NCI-H1417 treated with DMSO at 0.1 percent for 48 hours (cell line): ENCODE measurements at regions not wholly inside any gene's neighbourhood (a gene's known extent, or its start where the extent isn't known, plus 50 kb on each side); places are given as distances from the start of the nearest gene placed in this dataset.
"Not testable (repeated sequence)": the region's sequence is repeated elsewhere in the genome, so short reads cannot be mapped to it uniquely, and the experiment has no call there.

Experiments
- DNase-seq: peaks from one replicate; lab custom pipeline; 2025; lab: John Stamatoyannopoulos, UW

GRCh38 chr9:124084087-124084486, 72.5 kb downstream of the LHX2 start:
- DNase-seq = no peak

DNA sequence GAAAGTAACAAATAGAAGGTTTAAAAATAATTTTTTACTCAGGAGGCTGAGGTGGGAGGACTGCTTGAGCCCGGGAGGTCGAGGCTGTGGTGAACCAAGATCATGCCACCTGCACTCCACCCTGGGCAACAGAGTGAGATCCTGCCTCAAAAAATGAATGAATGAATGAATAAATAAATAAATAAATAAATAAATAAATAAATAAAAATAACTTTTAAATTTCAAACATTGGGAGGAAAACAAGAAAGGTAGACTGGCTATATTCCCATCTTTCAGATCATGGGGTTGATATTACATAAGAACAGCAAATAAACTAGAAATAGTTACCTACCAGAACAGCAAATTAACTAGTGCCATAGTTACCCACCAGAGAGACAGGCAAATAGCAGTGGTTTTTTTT, 75.7 kb downstream of the LHX2 start:
- no peak for DNase-seq

GRCh38 chr9:124088476-124088837, 76.9 kb downstream of the LHX2 start:
- no peak for DNase-seq

- peak; percentile 20 for DNase-seq
Observed at GRCh38 chr9:124089631-124090488, 78.3 kb downstream of the LHX2 start.

- no peak for DNase-seq
Observed at GRCh38 chr9:124098141-124098905, 86.8 kb downstream of the LHX2 start.

DNA sequence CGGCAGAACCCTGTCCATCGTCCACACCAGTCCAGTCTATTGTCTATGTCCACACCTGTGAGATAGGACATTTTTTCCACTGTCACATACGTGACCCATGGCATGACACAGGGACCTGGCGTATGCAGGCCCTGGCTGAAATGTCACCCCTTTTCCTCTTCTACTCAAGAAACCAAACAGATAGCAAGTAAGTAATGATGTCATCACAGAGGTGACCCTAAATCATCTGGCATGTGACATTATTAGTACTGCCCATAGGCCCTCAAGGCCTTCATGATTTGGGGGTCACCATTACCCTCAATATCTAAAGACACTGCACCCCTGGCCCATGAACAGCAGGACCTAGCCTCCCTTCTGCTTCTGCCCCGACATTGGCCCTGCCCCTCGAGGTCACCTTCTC, 88.3 kb downstream of the LHX2 start:
- DNase-seq = no peak

GRCh38 chr9:124101215-124101968, 89.8 kb downstream of the LHX2 start:
- DNase-seq = no peak

DNA sequence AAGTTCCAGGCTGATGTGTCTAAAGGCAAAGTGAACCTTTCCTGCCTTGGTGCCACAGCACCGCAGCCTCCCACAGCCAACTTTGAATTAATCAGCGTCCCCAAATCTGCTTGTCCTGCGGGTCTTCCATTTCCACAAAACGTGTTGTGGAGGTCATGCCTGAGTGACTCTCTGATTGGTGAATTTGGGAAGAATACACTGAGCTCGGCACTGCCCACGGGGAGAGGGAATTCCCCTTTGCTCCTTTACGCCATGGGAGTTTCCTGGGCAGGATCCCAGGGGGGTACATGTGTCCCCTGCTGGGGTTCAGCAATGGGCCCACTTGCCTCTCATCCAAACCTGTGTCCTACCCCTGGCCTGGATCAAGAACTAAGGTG, 90.4 kb downstream of the LHX2 start:
- DNase-seq = no peak

- DNase-seq = no peak
Observed at GRCh38 chr9:124102363-124102762, 90.8 kb downstream of the LHX2 start.

GRCh38 chr9:124105266-124105665, 93.7 kb downstream of the LHX2 start:
- DNase-seq = no peak

DNA sequence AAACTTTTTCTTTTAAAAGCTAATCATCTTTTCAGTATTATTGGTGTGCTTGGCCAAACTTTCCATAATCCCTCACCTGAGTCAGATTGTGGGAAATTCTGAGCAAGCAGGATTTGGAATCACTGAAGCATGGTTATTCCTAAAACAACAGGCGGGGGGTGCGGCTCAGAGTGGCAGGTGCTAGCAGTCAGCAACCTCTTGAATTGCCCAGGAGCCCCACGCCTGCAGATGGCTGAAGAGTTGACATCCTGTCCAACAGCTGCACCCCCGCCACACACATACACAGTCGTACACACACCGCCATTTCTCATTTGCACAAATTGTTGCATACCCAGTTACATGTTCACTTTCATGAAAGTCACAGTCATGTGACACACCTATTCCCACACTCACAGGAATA, 96.6 kb downstream of the LHX2 start:
- peak; percentile 54 for DNase-seq

DNA sequence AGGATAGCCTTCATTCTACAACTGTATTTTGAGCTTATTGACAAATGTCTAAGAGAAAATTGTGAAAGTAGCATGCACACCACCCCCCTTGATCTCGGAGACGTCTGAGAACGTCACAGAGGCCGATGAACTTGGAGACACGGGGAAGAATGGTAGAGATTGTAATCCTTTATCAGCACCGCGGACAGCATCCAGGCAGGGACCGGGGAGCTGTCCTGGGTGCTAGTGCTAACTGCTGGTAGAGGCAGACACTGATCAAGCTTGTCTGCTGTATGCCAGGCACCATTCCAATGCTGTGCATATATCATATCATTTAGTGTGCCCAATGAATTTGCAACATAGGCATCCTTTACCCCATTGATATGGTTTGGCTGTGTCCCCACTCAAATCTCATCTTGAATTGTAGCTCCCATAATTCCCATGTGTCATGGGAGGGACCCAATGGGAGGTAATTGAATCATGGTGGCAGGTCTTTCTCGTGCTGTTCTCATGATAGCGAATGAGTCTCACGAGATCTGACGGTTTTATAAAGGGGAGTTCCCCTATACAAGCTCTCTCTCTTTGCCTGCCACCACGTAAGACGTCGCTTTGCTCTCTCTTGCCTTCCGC, 98.8 kb downstream of the LHX2 start:
- DNase-seq = no peak

DNA sequence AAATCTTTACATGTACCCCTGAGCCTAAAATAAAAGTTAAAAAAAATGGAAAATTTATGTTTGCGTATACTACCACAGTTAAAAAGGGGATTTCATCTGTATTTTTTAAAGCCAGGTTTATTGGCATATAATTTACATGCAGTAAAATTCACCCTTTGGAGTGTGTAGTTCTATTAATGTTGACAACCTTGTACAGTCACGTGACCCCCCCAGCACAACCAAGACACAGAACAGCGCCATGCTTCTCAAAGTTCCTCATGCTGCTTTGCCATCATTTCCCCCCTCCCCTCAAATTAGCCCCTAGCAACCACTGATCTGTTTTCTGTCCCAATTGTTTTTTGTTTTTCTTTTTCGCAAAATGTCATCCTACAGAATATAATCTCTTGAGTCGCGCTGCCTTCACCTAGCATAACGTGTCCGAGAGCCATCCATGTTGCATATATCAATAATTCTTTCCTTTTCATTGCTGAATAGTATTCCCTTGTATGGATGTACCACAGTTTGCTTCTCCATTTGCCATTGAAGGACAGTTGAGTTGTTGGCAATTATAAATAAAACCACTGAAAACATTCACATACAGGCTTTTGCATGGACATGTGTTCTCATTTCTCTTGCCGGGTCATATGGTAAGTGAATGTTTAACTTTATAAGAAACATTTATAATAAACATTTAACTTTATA, 105.3 kb downstream of the LHX2 start:
- no peak for DNase-seq

- DNase-seq = no peak
Observed at GRCh38 chr9:124118894-124119293, 107.3 kb downstream of the LHX2 start.

DNA sequence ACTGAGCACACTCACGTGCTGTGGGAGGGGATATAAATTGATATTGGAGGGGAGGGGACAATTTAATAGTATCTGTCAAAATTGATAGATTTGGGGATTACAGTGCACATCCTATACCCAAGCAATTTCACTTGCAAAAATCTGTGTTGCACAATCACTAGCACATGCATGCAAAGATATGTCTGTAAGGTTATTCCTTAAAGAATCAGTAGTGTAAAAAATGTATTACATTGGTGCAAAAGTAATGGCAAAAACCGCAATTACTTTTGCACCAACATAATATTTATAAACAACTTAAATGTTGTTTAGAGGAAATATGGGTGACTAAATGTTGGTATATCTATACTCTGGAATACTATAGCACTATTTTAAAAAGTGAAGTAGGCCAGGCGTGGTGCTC, 108.7 kb downstream of the LHX2 start:
- DNase-seq = no peak

DNA sequence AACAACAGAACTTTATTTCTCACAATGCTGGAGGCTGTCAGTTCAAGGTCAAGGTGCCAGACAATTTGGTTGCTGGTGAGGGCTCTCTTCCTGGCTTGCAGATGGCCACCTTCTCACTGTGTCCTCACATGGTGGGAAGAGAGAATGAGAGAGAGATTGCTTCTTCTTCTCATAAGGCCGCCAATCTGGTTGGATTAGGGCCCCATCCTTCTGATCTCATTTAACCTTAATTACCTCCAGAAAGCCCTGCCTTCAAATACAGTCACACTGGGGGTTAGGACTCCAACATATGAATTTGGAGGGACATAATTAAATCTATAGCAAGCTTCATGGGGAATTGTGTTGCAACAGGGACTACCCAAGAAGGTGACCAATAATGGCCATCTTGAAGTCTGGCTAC, 110.2 kb downstream of the LHX2 start:
- no peak for DNase-seq

- no peak for DNase-seq
Observed at GRCh38 chr9:124122321-124122720, 110.8 kb downstream of the LHX2 start.

- no peak for DNase-seq
Observed at GRCh38 chr9:124122813-124123462, 111.4 kb downstream of the LHX2 start.

DNA sequence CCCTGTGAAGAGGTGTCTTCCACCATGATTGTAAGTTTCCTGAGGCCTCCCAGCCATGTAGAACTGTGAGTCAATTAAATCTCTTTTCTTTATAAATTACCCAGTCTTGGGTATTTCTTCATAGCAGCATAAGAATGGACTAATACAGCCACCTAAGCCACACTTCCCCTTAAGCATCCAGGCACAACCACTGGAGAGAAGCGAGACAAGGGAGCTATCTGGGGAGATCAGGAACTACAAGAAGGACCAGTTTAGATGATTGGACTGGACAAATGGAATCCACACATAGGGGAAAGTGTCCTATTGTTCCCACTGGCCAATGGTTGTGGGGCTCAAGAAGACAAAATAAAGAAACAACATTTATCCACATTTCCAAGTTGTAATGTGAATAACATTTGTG, 112.1 kb downstream of the LHX2 start:
- DNase-seq = not testable (repeated sequence)

DNA sequence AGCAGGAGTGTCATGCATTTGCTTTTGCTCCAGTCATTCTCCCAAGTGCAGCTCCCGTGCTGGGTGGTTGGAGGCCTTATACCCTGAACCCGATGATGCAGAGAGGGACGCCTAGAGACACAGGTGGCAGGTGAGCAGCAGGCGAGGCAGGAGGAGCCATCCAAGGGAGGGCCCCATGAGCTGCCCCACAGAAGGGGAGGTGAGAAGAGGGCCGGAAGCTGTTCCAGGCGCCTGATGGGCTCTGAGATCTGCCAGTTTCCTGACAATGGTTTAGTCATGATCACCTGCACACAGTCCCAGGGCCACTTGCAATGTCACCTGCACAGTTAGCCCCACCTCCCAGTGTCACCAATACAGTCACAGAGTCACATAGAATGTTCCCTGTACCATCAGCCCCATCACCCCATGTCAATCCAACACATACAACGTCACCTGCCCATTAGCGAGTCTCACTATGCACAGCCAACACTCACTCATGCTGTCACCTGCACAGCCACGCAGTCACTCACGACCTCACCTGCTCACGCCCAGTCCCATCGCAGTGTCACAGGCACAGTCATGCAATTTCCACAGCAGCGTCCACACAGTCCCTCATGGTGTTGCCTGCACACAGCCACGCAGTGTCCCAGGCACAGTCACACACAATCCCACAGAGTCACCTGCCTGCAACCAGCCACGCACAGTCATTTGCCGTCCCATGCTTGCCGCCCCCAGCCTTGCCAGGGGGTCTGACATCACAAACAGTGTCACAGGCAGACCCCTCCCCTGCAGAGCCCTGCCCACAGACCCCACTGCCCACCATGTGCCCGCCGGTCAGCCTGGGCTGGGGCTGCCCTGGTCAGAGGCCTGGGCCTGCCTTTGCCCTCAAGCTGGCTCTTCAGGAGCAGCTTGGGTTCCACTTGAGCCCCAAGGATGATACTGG, 113.4 kb downstream of the LHX2 start:
- no peak for DNase-seq
